Spleen (tissue), 11 donors: ENCODE measurements at regions not wholly inside any gene's neighbourhood (a gene's known extent, or its start where the extent isn't known, plus 50 kb on each side); places are given as distances from the start of the nearest gene placed in this dataset.
"Not testable (repeated sequence)": the region's sequence is repeated elsewhere in the genome, so short reads cannot be mapped to it uniquely, and the experiment has no call there.

Source experiments
- DNase-seq: peaks from one replicate; pipeline ENCODE4 v3.0.0-alpha.2; 2020
- H3K27ac ChIP-seq, 8 donors: fragments of 200-600 bp; sonication (generic) in 7 of 8; 1 replicate in 4 of 8; 2 replicates in 4 of 8; pipeline versions ENCODE4 v1.5.0 to v1.8.0; 2016 to 2021; ENCODE audit warnings: inconsistent platforms in 4 of 8, mild to moderate bottlenecking in 4 of 8, moderate library complexity in 1 of 8
- H3K27me3 ChIP-seq, 7 donors: fragments of 200-600 bp; sonication (generic) in 6 of 7; replicated peaks in 1 of 7; 1 replicate in 4 of 7; 2 replicates in 3 of 7; pipeline versions ENCODE4 v1.5.0 to v1.8.0; 2016 to 2021; ENCODE audit warnings: inconsistent platforms in 3 of 7, mild to moderate bottlenecking in 1 of 7
- H3K36me3 ChIP-seq, 6 donors: fragments of 200-600 bp; sonication (generic) in 5 of 6; 1 replicate in 4 of 6; 2 replicates in 2 of 6; pipeline versions ENCODE4 v1.5.0 to v1.8.0; 2016 to 2021; ENCODE audit warnings: inconsistent platforms in 2 of 6
- H3K4me1 ChIP-seq, 6 donors: fragments of 200-600 bp; sonication (generic) in 5 of 6; 1 replicate in 3 of 6; 2 replicates in 3 of 6; pipeline versions ENCODE4 v1.5.0 to v1.8.0; 2016 to 2021; ENCODE audit warnings: inconsistent platforms in 3 of 6
- H3K4me3 ChIP-seq, 8 donors: fragments of 200-600 bp; sonication (generic) in 7 of 8; 1 replicate in 4 of 8; 2 replicates in 4 of 8; pipeline versions ENCODE4 v1.5.0 to v1.8.0; 2016 to 2021; ENCODE audit warnings: inconsistent platforms in 4 of 8, mild to moderate bottlenecking in 4 of 8, moderate library complexity in 2 of 8
- H3K9me3 ChIP-seq, 8 donors: fragments of 200-600 bp; sonication (generic) in 7 of 8; 1 replicate in 4 of 8; 2 replicates in 4 of 8; pipeline versions ENCODE4 v1.5.0 to v1.8.0; 2016 to 2021; ENCODE audit warnings: inconsistent platforms in 4 of 8
- POLR2A ChIP-seq, 3 donors: fragments of 450-650 bp; IDR thresholded peaks; one replicate each; pipeline ENCODE4 v1.5.1; 2017; ENCODE audit warnings: antibody characterized with exemption in 3 of 3, mild to moderate bottlenecking in 1 of 3
- POLR2AphosphoS5 ChIP-seq, 3 donors: sonication (generic); formaldehyde crosslinking; IDR thresholded peaks; one replicate each; pipeline ENCODE4 v1.5.1; 2017; ENCODE audit warnings: antibody characterized with exemption in 3 of 3
- WGBS, 5 donors: extraction: QIAGEN DNeasy Blood & Tissue Kit in 3 of 5; methylation state at CpG; one replicate each; pipeline versions ENCODE4 v1.1.5 to v1.1.7; 2013 to 2018; 5-methylcytosine and 5-hydroxymethylcytosine counted together
- intact Hi-C: fragments of 100-400 bp; cut with DNase I; formaldehyde crosslinking; loops from one replicate; pipeline ENCODE4 v1.15.0; 2023; ENCODE audit warnings: low total_unique reads
- TF ChIP-seq, protein P1 (sequence below), 11 experiments: fragments of 200-600 bp in 7 of 11; fragments of 450-650 bp in 4 of 11; sonication (generic) in 4 of 11; IDR thresholded peaks in 8 of 11; conservative IDR thresholded peaks in 3 of 11; 1 replicate in 7 of 11; 2 replicates in 4 of 11; pipeline versions ENCODE4 v1.4.0 to v1.8.0; 2016 to 2021; ENCODE audit warnings: antibody characterized with exemption in 11 of 11, inconsistent platforms in 4 of 11, mild to moderate bottlenecking in 1 of 11
- donor health status: healthy with polysubstance abuse.
- donor health status: DM: no; HTN: no; CAD: no; lungs with moderate emphysema.
- donor health status: DM: no; HTN: no; CAD: no.
- donor health status: Bipolar disorder and iron deficiency.
- donor health status: healthy.
- donor health status: DM: no; HTN: no; CAD: no.
- donor health status: DM: yes; HTN: yes; CAD: no.

DNA sequence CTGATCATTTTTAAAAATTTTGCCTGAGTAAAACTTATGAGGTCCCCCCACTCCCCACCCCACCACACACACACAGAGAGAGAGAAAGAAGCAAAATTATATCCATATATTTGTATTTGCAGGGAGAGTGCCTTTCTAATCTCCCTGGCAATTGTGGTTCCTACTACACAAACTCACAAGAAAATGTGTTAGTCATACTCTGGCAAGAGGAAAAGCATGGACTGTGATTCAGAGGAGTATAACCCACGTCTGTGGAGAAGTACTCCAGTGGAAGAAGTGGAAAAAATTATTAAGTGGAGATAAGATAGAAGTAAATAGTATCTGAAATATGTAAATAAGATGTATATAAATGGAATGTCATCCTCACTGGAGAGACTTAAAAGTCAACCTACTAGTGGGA is 114.0 kb downstream of the DSEL start:
- Histone ChIP-seq H3K4me1 (no peaks in the 10 kb centered on the region), H3K27ac (no peak overlapping the region), H3K4me3 (no peak overlapping the region), H3K27me3 (no peaks in the 10 kb centered on the region), H3K36me3 (no peaks in the 10 kb centered on the region), H3K9me3 (peaks cover 0 to 10% (median under 1%) of the 10 kb centered on the region in 8 donors)
- TF ChIP-seq POLR2A (IDR thresholded peaks at IDR 0.05) (no peak), POLR2AphosphoS5 (IDR thresholded peaks at IDR 0.05) (no peak)
- TF ChIP-seq, protein P1, sequence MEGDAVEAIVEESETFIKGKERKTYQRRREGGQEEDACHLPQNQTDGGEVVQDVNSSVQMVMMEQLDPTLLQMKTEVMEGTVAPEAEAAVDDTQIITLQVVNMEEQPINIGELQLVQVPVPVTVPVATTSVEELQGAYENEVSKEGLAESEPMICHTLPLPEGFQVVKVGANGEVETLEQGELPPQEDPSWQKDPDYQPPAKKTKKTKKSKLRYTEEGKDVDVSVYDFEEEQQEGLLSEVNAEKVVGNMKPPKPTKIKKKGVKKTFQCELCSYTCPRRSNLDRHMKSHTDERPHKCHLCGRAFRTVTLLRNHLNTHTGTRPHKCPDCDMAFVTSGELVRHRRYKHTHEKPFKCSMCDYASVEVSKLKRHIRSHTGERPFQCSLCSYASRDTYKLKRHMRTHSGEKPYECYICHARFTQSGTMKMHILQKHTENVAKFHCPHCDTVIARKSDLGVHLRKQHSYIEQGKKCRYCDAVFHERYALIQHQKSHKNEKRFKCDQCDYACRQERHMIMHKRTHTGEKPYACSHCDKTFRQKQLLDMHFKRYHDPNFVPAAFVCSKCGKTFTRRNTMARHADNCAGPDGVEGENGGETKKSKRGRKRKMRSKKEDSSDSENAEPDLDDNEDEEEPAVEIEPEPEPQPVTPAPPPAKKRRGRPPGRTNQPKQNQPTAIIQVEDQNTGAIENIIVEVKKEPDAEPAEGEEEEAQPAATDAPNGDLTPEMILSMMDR (IDR thresholded peaks at IDR 0.05 in 8 of 11, conservative IDR thresholded peaks at IDR 0.05 in 3 of 11) = no peak
- intact Hi-C loops = no loop called here
- 46 to 62% (median 60%) methylated on average over 1 of the region's 1 CpG for WGBS, 5 donors
- DNase-seq = no peak

DNA sequence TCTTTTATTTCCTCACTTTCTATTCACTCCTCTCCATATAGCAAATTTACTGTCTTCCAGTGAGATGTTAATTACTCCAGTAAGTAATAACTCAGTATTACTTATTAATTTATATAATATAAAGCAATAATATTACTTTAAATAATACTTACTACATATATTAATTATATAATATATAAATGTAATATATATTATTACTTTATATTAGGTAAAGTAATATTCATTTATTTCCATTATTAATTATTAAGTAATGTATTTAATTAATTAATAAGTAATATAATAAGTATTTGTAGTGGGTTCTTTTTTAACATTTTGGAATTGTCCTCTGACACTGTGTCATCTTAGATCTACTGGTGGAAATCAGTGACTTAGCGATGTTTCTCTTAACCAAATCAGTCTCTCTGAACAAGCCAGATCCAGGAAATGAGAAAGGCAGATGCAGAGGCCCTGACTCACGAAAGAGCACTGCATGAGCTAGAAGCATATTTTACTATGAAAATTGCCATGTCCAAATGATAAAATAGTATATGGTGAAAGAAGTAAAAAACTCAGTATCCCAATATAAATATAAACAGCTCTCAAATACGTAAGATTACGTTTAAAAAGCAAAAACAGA is 115.9 kb downstream of the DSEL start:
- no peaks in the 10 kb centered on the region for H3K27me3 ChIP-seq
- no peak for DNase-seq
- intact Hi-C loops = no loop called here
- no peak for TF ChIP-seq POLR2AphosphoS5 (IDR thresholded peaks at IDR 0.05)
- TF ChIP-seq, protein P1 (IDR thresholded peaks at IDR 0.05 in 8 of 11, conservative IDR thresholded peaks at IDR 0.05 in 3 of 11) = no peak
- no peak for TF ChIP-seq POLR2A (IDR thresholded peaks at IDR 0.05)
- H3K36me3 ChIP-seq = no peaks in the 10 kb centered on the region
- no peak overlapping the region for H3K4me3 ChIP-seq
- no peak overlapping the region for H3K27ac ChIP-seq
- H3K4me1 ChIP-seq = no peaks in the 10 kb centered on the region
- peaks cover 0 to 26% (median 12%) of the 10 kb centered on the region in 8 donors for H3K9me3 ChIP-seq
- WGBS, 5 donors = 80 to 90% (median 82%) methylated on average over 4 of the region's 4 CpGs

DNA sequence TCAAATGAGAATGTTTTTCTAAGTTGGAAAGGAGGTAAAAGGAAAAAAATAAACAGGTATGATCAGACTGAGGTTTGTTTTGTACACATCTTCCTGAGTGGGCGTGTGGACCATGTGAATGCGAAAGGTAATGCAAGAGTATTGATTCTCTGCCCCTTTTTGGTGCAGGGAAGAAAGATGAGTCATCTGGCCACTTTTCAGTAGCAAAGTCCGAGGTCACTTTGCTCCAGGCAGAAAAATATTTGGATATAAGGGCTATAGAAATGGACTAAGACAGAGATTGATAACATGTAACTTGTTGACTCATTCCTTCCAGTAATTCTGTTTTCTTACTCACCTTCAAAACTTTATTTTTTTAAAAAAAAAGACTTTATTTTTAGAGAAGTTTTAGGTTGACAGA is 130.5 kb downstream of the DSEL start:
- Histone ChIP-seq H3K27me3 (no peaks in the 10 kb centered on the region), H3K4me1 (no peaks in the 10 kb centered on the region), H3K9me3 (no peaks in the 10 kb centered on the region), H3K4me3 (no peak overlapping the region), H3K36me3 (no peaks in the 10 kb centered on the region), H3K27ac (no peak overlapping the region)
- intact Hi-C loops = no loop called here
- no peak for DNase-seq
- WGBS, 5 donors = 65 to 85% (median 83%) methylated on average over 3 of the region's 3 CpGs
- TF ChIP-seq, protein P1 (IDR thresholded peaks at IDR 0.05 in 8 of 11, conservative IDR thresholded peaks at IDR 0.05 in 3 of 11) = no peak
- TF ChIP-seq POLR2AphosphoS5 (IDR thresholded peaks at IDR 0.05) = no peak
- TF ChIP-seq POLR2A (IDR thresholded peaks at IDR 0.05) = no peak

DNA sequence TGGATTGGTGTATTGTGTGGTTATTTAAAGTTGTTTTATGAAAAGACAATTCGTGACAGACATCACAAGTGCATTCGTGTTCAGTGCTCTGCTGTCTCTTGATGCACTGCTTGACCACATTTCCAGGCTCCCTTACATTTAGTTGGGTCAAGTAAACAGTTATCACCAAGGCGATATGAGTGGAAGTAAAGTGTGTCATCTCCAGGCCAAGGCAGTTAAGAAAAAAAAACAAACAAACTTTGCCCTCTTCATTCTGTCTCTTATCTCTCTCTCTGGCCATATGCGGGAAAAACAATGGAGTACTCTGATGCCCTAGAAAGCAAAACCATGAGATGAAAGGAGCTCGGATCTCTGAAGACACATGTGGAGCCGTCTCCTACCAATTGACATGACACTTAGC is 131.1 kb downstream of the DSEL start:
- TF ChIP-seq, protein P1 (IDR thresholded peaks at IDR 0.05 in 8 of 11, conservative IDR thresholded peaks at IDR 0.05 in 3 of 11) = no peak
- no peak for TF ChIP-seq POLR2AphosphoS5 (IDR thresholded peaks at IDR 0.05)
- TF ChIP-seq POLR2A (IDR thresholded peaks at IDR 0.05) = no peak
- Histone ChIP-seq H3K36me3 (no peaks in the 10 kb centered on the region), H3K27me3 (no peaks in the 10 kb centered on the region), H3K4me3 (no peak overlapping the region), H3K4me1 (no peaks in the 10 kb centered on the region), H3K9me3 (no peaks in the 10 kb centered on the region), H3K27ac (no peak overlapping the region)
- 64 to 74% (median 72%) methylated on average over 6 of the region's 6 CpGs for WGBS, 5 donors
- intact Hi-C loops = no loop called here
- DNase-seq = no peak

DNA sequence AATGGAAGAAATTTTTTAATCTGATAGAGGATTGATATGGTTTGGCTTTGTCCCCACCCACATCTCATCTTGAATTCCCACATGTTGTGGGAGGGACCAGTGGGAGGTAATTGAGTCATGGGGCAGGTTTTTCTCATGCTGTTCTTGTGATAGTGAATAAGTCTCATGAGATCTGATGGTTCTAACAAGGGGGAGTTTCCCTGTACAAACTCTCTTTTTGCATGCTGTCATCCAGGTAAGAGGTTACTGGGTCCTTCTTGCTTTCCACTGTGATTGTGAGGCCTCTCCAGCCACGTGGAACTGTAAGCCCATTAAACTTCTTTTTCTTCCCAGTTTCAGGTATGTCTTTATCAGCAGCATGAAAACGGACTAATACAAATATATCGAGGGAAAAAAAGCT is 132.5 kb downstream of the DSEL start:
- H3K27me3 ChIP-seq, H3K9me3 ChIP-seq, H3K27ac ChIP-seq, intact Hi-C loops, H3K4me3 ChIP-seq, DNase-seq, H3K36me3 ChIP-seq, H3K4me1 ChIP-seq: not testable (repeated sequence)
- 40 to 77% (median 72%) methylated on average over 3 of the region's 3 CpGs for WGBS, 5 donors
